H1 (cell line): ENCODE measurements at regions not wholly inside any gene's neighbourhood (a gene's known extent, or its start where the extent isn't known, plus 50 kb on each side); places are given as distances from the start of the nearest gene placed in this dataset.

Source experiments
- CHD7 ChIP-seq: fragments of 300-600 bp; sonication (generic); IDR thresholded peaks from 2 replicates; pipeline ENCODE4 v1.7.1; 2012; ENCODE audit warnings: low read length, moderate library complexity, mild to moderate bottlenecking, inconsistent platforms; ENCODE audit not compliant: insufficient replicate concordance
- EGR1 ChIP-seq: IDR thresholded peaks from 2 replicates; pipeline ENCODE4 v1.6.1; 2011; ENCODE audit warnings: low read depth, low read length, borderline replicate concordance
- TEAD4 ChIP-seq: IDR thresholded peaks from 2 replicates; pipeline ENCODE4 v1.6.1; 2012; ENCODE audit warnings: low read depth, low read length, inconsistent platforms, mixed read lengths

- no peak for TF ChIP-seq CHD7
- no peak for TF ChIP-seq TEAD4
- TF ChIP-seq EGR1 = no peak
- TF ChIP-seq, all 59 proteins: peak for 0
Observed at GRCh38 chr2:160721089-160722040, 227.8 kb upstream of the RBMS1 start (continued).
